Liver (tissue), 8 donors: ENCODE measurements at regions not wholly inside any gene's neighbourhood (a gene's known extent, or its start where the extent isn't known, plus 50 kb on each side); places are given as distances from the start of the nearest gene placed in this dataset.

Experiments used
- DNase-seq: peaks from one replicate; pipeline ENCODE4 v3.0.0-alpha.2; 2017; ENCODE audit warnings: low spot score
- H3K27ac ChIP-seq, 2 donors: one replicate each; pipeline ENCODE4 v1.7.0; 2013; ENCODE audit warnings: inconsistent platforms in 2 of 2, low read length in 2 of 2, control low read depth in 1 of 2, low read depth in 1 of 2, mild to moderate bottlenecking in 1 of 2
- H3K27me3 ChIP-seq, 4 donors: one replicate each; pipeline versions ENCODE4 v1.6.1 to v1.7.0; 2013; ENCODE audit warnings: low read length in 3 of 4, inconsistent platforms in 1 of 4, mild to moderate bottlenecking in 1 of 4, moderate library complexity in 1 of 4; ENCODE audit not compliant: control insufficient read depth in 4 of 4, insufficient read depth in 4 of 4
- H3K36me3 ChIP-seq, 4 donors: one replicate each; pipeline versions ENCODE4 v1.6.1 to v1.7.0; 2013; ENCODE audit warnings: low read length in 3 of 4, mild to moderate bottlenecking in 3 of 4, low read depth in 1 of 4, moderate library complexity in 1 of 4; ENCODE audit not compliant: control insufficient read depth in 4 of 4, insufficient read depth in 3 of 4
- H3K4me1 ChIP-seq, 4 donors: one replicate each; pipeline versions ENCODE4 v1.6.1 to v1.7.0; 2013; ENCODE audit warnings: low read length in 3 of 4, mild to moderate bottlenecking in 3 of 4, moderate library complexity in 1 of 4; ENCODE audit not compliant: control insufficient read depth in 4 of 4, insufficient read depth in 4 of 4
- H3K4me3 ChIP-seq, 3 donors: one replicate each; pipeline versions ENCODE4 v1.6.1 to v1.7.0; 2013; ENCODE audit warnings: low read length in 3 of 3, control low read depth in 1 of 3, low read depth in 1 of 3, mild to moderate bottlenecking in 1 of 3
- H3K9ac ChIP-seq, 2 donors: one replicate each; pipeline ENCODE4 v1.7.0; 2013; ENCODE audit warnings: low read length in 2 of 2, mild to moderate bottlenecking in 2 of 2, moderate library complexity in 2 of 2, control low read depth in 1 of 2, low read depth in 1 of 2
- H3K9me3 ChIP-seq, 4 donors: one replicate each; pipeline versions ENCODE4 v1.6.1 to v1.7.0; 2013; ENCODE audit warnings: low read length in 3 of 4; ENCODE audit not compliant: control insufficient read depth in 4 of 4
- EGR1 ChIP-seq, 2 donors: IDR thresholded peaks; 2 replicates each; pipeline ENCODE4 v1.6.1; 2016 to 2018; ENCODE audit warnings: antibody characterized with exemption in 2 of 2, low read depth in 2 of 2
- FOXA2 ChIP-seq: IDR thresholded peaks from 2 replicates; pipeline ENCODE4 v1.6.1; 2016; ENCODE audit warnings: antibody characterized with exemption
- GABPA ChIP-seq, 2 donors: IDR thresholded peaks in 1 of 2; conservative IDR thresholded peaks in 1 of 2; 2 replicates each; pipeline ENCODE4 v1.6.1; 2016; ENCODE audit warnings: antibody characterized with exemption in 2 of 2, mild to moderate bottlenecking in 1 of 2, moderate library complexity in 1 of 2
- HNF4G ChIP-seq: IDR thresholded peaks from 2 replicates; pipeline ENCODE4 v1.6.1; 2016; ENCODE audit warnings: antibody characterized with exemption
- JUND ChIP-seq, 2 donors: IDR thresholded peaks; 2 replicates each; pipeline ENCODE4 v1.6.1; 2016; ENCODE audit warnings: antibody characterized with exemption in 2 of 2
- NR2F2 ChIP-seq: IDR thresholded peaks from 2 replicates; pipeline ENCODE4 v1.6.1; 2016; ENCODE audit warnings: antibody characterized with exemption
- RAD21 ChIP-seq, 2 donors: IDR thresholded peaks; 2 replicates each; pipeline ENCODE4 v1.6.1; 2016; ENCODE audit warnings: antibody characterized with exemption in 2 of 2, mild to moderate bottlenecking in 2 of 2
- RXRA ChIP-seq, 2 donors: IDR thresholded peaks; 2 replicates each; pipeline ENCODE4 v1.6.1; 2017 to 2018; ENCODE audit warnings: antibody characterized with exemption in 2 of 2, mild to moderate bottlenecking in 1 of 2
- YY1 ChIP-seq: IDR thresholded peaks from 2 replicates; pipeline ENCODE4 v1.6.1; 2016; ENCODE audit warnings: antibody characterized with exemption, mild to moderate bottlenecking
- WGBS: extraction: QIAGEN DNeasy Blood & Tissue Kit; methylation state at CpG from one replicate; pipeline ENCODE4 v1.1.7; 2013; 5-methylcytosine and 5-hydroxymethylcytosine counted together
- TF ChIP-seq, protein P1 (sequence below): IDR thresholded peaks from 2 replicates; pipeline ENCODE4 v1.6.1; 2016; ENCODE audit warnings: antibody characterized with exemption, mild to moderate bottlenecking
- TF ChIP-seq, protein P2 (sequence below): fragments of 150-350 bp; IDR thresholded peaks from 2 replicates; pipeline ENCODE4 v1.5.1; 2017; ENCODE audit warnings: improper control_type of control experiment, low read depth, low read length; ENCODE audit not compliant: missing input control
- TF ChIP-seq, protein P3 (sequence below): IDR thresholded peaks from 2 replicates; pipeline ENCODE4 v1.6.1; 2016; ENCODE audit warnings: antibody characterized with exemption
- donor health status: healthy.
- donor health status: healthy.
- donor health status: healthy.
- donor health status: healthy.
- donor health status: healthy.

DNA sequence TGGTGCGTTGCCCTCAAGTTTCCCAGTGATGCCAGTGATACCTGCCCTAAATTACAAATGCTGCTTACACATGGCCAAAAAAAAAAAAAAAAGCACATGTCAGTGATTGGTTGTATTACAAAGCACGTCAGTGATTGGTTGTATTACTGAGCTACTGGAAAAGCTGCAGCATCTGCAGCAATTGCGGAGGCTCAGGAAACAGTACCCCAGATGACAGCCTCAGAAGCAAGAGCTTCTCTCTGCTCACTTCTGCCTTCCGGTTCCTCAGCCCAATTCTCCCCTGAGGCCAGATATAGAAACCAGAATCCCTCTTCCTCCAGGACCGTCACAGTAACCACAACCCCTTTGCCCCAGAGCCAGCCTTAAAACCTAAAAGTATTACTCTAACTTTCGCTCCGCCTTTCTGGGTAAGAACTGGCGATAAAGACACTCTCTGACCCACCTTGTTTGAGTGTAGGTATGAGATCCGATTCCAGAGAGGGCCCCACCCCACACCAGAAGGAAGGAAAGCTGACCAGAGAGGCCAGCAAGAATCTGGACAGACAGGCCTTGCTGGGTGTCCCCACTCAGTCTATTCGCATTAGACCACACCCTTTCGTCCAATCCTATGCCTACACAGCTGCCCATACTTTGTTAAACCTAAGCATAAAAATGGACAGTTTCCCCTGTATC is 85.0 kb upstream of the SORBS2 start:
- H3K27ac ChIP-seq = no peak overlapping the region
- peaks cover 0 to 7% (median 6%) of the 10 kb centered on the region in 4 donors for H3K4me1 ChIP-seq
- no peak overlapping the region for H3K4me3 ChIP-seq
- H3K27me3 ChIP-seq = no peaks in the 10 kb centered on the region
- H3K9ac ChIP-seq = no peak overlapping the region
- H3K9me3 ChIP-seq = no peaks in the 10 kb centered on the region
- WGBS = 87% methylated on average over 11 of the region's 11 CpGs
- no peaks in the 10 kb centered on the region for H3K36me3 ChIP-seq
- no peak for DNase-seq
- TF ChIP-seq, protein P1, sequence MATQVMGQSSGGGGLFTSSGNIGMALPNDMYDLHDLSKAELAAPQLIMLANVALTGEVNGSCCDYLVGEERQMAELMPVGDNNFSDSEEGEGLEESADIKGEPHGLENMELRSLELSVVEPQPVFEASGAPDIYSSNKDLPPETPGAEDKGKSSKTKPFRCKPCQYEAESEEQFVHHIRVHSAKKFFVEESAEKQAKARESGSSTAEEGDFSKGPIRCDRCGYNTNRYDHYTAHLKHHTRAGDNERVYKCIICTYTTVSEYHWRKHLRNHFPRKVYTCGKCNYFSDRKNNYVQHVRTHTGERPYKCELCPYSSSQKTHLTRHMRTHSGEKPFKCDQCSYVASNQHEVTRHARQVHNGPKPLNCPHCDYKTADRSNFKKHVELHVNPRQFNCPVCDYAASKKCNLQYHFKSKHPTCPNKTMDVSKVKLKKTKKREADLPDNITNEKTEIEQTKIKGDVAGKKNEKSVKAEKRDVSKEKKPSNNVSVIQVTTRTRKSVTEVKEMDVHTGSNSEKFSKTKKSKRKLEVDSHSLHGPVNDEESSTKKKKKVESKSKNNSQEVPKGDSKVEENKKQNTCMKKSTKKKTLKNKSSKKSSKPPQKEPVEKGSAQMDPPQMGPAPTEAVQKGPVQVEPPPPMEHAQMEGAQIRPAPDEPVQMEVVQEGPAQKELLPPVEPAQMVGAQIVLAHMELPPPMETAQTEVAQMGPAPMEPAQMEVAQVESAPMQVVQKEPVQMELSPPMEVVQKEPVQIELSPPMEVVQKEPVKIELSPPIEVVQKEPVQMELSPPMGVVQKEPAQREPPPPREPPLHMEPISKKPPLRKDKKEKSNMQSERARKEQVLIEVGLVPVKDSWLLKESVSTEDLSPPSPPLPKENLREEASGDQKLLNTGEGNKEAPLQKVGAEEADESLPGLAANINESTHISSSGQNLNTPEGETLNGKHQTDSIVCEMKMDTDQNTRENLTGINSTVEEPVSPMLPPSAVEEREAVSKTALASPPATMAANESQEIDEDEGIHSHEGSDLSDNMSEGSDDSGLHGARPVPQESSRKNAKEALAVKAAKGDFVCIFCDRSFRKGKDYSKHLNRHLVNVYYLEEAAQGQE = no peak
- TF ChIP-seq RAD21 (IDR thresholded peaks at IDR 0.05) (no peak), EGR1 (IDR thresholded peaks at IDR 0.05; ENCODE audit: low read depth in 2 of 2) (no peak)
- TF ChIP-seq, protein P2, sequence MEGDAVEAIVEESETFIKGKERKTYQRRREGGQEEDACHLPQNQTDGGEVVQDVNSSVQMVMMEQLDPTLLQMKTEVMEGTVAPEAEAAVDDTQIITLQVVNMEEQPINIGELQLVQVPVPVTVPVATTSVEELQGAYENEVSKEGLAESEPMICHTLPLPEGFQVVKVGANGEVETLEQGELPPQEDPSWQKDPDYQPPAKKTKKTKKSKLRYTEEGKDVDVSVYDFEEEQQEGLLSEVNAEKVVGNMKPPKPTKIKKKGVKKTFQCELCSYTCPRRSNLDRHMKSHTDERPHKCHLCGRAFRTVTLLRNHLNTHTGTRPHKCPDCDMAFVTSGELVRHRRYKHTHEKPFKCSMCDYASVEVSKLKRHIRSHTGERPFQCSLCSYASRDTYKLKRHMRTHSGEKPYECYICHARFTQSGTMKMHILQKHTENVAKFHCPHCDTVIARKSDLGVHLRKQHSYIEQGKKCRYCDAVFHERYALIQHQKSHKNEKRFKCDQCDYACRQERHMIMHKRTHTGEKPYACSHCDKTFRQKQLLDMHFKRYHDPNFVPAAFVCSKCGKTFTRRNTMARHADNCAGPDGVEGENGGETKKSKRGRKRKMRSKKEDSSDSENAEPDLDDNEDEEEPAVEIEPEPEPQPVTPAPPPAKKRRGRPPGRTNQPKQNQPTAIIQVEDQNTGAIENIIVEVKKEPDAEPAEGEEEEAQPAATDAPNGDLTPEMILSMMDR = no peak
- TF ChIP-seq, protein P3, sequence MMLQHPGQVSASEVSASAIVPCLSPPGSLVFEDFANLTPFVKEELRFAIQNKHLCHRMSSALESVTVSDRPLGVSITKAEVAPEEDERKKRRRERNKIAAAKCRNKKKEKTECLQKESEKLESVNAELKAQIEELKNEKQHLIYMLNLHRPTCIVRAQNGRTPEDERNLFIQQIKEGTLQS = no peak

DNA sequence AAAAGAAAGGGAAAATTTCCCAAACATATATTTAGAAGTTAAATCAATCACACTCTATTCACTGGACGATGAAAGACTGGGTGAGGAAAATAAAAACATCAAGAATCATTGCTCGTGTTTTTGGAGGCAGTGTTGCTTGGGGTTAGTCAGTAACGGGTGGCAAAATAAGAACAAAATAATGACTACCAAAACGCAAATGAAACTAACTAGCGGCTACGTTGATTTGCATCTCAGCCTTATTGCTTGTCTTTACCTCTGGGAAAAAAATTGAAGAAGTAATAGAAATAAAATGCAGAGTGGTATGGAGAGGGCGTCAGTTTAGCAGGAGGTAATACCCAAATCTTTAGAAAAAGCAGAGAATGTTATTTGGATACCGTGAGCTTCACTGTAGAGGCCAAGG is 86.4 kb upstream of the SORBS2 start:
- Histone ChIP-seq H3K27ac (no peak overlapping the region), H3K36me3 (no peaks in the 10 kb centered on the region), H3K4me1 (no peaks in the 10 kb centered on the region), H3K9ac (no peak overlapping the region), H3K4me3 (no peak overlapping the region), H3K9me3 (no peaks in the 10 kb centered on the region), H3K27me3 (no peaks in the 10 kb centered on the region)
- no peak for DNase-seq
- 79% methylated on average over 8 of the region's 8 CpGs for WGBS
- TF ChIP-seq JUND (IDR thresholded peaks at IDR 0.05) = no peak
- TF ChIP-seq RXRA (IDR thresholded peaks at IDR 0.05) = no peak
- TF ChIP-seq, protein P1 = no peak
- no peak for TF ChIP-seq NR2F2
- TF ChIP-seq FOXA2 = no peak
- TF ChIP-seq, protein P3 = no peak
- no peak for TF ChIP-seq YY1
- no peak for TF ChIP-seq GABPA (IDR thresholded peaks at IDR 0.05 in 1 of 2, conservative IDR thresholded peaks at IDR 0.05 in 1 of 2)
- TF ChIP-seq HNF4G = no peak
